SK-N-SH (cell line): ENCODE measurements at regions not wholly inside any gene's neighbourhood (a gene's known extent, or its start where the extent isn't known, plus 50 kb on each side); places are given as distances from the start of the nearest gene placed in this dataset.

Experiments used
- CHD2 ChIP-seq: fragments of 150-350 bp; IDR thresholded peaks from 2 replicates; pipeline ENCODE4 v1.6.1; 2018; ENCODE audit warnings: low read length; ENCODE audit not compliant: partially characterized antibody
- ELF1 ChIP-seq: IDR thresholded peaks from 2 replicates; pipeline ENCODE4 v1.4.0; 2012
- EP300 ChIP-seq, 2 experiments: IDR thresholded peaks; 2 replicates each; pipeline versions ENCODE4 v1.4.0 to v1.6.1; 2012; ENCODE audit warnings: borderline replicate concordance in 1 of 2, low read depth in 1 of 2, low read length in 1 of 2
- EZH2phosphoT487 ChIP-seq: fragments of 200-600 bp; sonication (generic); IDR thresholded peaks from 2 replicates; pipeline ENCODE4 v1.6.1; 2017; ENCODE audit warnings: low read depth, mixed run types, mild to moderate bottlenecking, antibody characterized with exemption, moderate library complexity, borderline replicate concordance
- MEF2A ChIP-seq: IDR thresholded peaks from 2 replicates; pipeline ENCODE4 v1.4.0; 2012; ENCODE audit warnings: low read depth, borderline replicate concordance
- POLR2AphosphoS5 ChIP-seq: IDR thresholded peaks from 2 replicates; pipeline ENCODE4 v1.6.1; 2012; ENCODE audit warnings: low read depth, low read length
- RFX5 ChIP-seq: IDR thresholded peaks from 2 replicates; pipeline ENCODE4 v1.6.1; 2012; ENCODE audit warnings: mild to moderate bottlenecking, improper control_type of control experiment, low read length
- SMC3 ChIP-seq: IDR thresholded peaks from 2 replicates; pipeline ENCODE4 v1.6.1; 2012; ENCODE audit warnings: low read depth, low read length, improper control_type of control experiment
- YY1 ChIP-seq: IDR thresholded peaks from 2 replicates; pipeline ENCODE4 v1.4.0; 2012; ENCODE audit warnings: low read depth, mild to moderate bottlenecking
- TF ChIP-seq, protein P1 (sequence below): fragments of 200-600 bp; sonication (generic); IDR thresholded peaks from 2 replicates; pipeline ENCODE4 v1.6.1; 2017; ENCODE audit warnings: antibody characterized with exemption, mild to moderate bottlenecking, moderate library complexity
- TF ChIP-seq, protein P2 (sequence below): IDR thresholded peaks from 2 replicates; pipeline ENCODE4 v1.4.0; 2012; ENCODE audit warnings: low read depth
- TF ChIP-seq, protein P3 (sequence below): fragments of 150-350 bp; IDR thresholded peaks from 2 replicates; pipeline ENCODE4 v1.6.1; 2017; ENCODE audit warnings: antibody characterized with exemption, low read length, low read depth, borderline replicate concordance

DNA sequence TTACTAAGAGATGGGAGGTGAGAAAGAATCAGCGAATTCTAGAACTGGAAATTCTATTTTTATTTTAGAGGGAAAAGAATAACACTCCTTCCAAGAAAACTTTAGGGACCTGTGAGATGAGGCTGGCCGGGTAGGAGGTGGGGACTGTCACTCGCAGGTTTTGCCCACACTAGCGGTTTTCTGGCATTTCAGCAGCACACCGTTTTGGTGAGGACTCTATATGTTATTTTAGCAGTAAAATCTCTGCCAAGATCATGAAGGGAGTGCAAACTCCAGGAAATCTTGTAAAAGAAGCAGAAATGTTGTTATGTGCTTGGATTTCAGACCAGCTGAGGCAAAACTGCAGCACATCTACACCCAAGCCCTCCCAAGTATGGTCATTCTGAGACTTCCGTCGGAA lies 470.6 kb downstream of the PSAT1 start:
- TF ChIP-seq POLR2AphosphoS5 (no peak), RFX5 (no peak), CHD2 (no peak), EZH2phosphoT487 (no peak), YY1 (no peak), EP300 (IDR thresholded peaks at IDR 0.05; ENCODE audit: borderline replicate concordance in 1 of 2, low read depth in 1 of 2, low read length in 1 of 2) (no peak), SMC3 (no peak), MEF2A (no peak), ELF1 (no peak)
- TF ChIP-seq, protein P1, sequence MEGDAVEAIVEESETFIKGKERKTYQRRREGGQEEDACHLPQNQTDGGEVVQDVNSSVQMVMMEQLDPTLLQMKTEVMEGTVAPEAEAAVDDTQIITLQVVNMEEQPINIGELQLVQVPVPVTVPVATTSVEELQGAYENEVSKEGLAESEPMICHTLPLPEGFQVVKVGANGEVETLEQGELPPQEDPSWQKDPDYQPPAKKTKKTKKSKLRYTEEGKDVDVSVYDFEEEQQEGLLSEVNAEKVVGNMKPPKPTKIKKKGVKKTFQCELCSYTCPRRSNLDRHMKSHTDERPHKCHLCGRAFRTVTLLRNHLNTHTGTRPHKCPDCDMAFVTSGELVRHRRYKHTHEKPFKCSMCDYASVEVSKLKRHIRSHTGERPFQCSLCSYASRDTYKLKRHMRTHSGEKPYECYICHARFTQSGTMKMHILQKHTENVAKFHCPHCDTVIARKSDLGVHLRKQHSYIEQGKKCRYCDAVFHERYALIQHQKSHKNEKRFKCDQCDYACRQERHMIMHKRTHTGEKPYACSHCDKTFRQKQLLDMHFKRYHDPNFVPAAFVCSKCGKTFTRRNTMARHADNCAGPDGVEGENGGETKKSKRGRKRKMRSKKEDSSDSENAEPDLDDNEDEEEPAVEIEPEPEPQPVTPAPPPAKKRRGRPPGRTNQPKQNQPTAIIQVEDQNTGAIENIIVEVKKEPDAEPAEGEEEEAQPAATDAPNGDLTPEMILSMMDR, result no peak
- TF ChIP-seq, protein P2, sequence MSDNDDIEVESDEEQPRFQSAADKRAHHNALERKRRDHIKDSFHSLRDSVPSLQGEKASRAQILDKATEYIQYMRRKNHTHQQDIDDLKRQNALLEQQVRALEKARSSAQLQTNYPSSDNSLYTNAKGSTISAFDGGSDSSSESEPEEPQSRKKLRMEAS, result no peak
- TF ChIP-seq, protein P3, sequence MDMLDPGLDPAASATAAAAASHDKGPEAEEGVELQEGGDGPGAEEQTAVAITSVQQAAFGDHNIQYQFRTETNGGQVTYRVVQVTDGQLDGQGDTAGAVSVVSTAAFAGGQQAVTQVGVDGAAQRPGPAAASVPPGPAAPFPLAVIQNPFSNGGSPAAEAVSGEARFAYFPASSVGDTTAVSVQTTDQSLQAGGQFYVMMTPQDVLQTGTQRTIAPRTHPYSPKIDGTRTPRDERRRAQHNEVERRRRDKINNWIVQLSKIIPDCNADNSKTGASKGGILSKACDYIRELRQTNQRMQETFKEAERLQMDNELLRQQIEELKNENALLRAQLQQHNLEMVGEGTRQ, result no peak
